ENCODE measurements at regions not wholly inside any gene's neighbourhood (a gene's known extent, or its start where the extent isn't known, plus 50 kb on each side); places are given as distances from the start of the nearest gene placed in this dataset.

- TF ChIP-seq CTCF (IDR thresholded peaks at IDR 0.05; ENCODE audit: insufficient read depth, low read depth, low read length, missing control alignments): no peak
- DNase-seq (ENCODE audit: low read depth): no peak
- H3K4me3 ChIP-seq (ENCODE audit: low read depth, low read length): no peak overlapping the region
Measured at GRCh38 chr1:213830371-213830770, 157.4 kb upstream of the PROX1 start.

GRCh38 chr1:213840575-213840974, 147.2 kb upstream of the PROX1 start:
- no peak overlapping the region for H3K4me3 ChIP-seq (ENCODE audit: low read depth, low read length)
- DNase-seq (ENCODE audit: low read depth): no peak
- TF ChIP-seq CTCF (IDR thresholded peaks at IDR 0.05; ENCODE audit: insufficient read depth, low read depth, low read length, missing control alignments): no peak

GRCh38 chr1:213844632-213845031, 143.1 kb upstream of the PROX1 start:
- TF ChIP-seq CTCF (IDR thresholded peaks at IDR 0.05; ENCODE audit: insufficient read depth, low read depth, low read length, missing control alignments): no peak
- H3K4me3 ChIP-seq (ENCODE audit: low read depth, low read length): no peak overlapping the region
- DNase-seq (ENCODE audit: low read depth): no peak

- TF ChIP-seq CTCF (IDR thresholded peaks at IDR 0.05; ENCODE audit: insufficient read depth, low read depth, low read length, missing control alignments): no peak
- no peak overlapping the region for H3K4me3 ChIP-seq (ENCODE audit: low read depth, low read length)
- no peak for DNase-seq (ENCODE audit: low read depth)
Measured at GRCh38 chr1:213852107-213852506, 135.7 kb upstream of the PROX1 start.

- no peak for DNase-seq (ENCODE audit: low read depth)
- no peak for TF ChIP-seq CTCF (IDR thresholded peaks at IDR 0.05; ENCODE audit: insufficient read depth, low read depth, low read length, missing control alignments)
- H3K4me3 ChIP-seq (ENCODE audit: low read depth, low read length): no peak overlapping the region
Measured at GRCh38 chr1:213858581-213858980, 129.2 kb upstream of the PROX1 start.

GRCh38 chr1:213861841-213862240, 125.9 kb upstream of the PROX1 start:
- TF ChIP-seq CTCF (IDR thresholded peaks at IDR 0.05; ENCODE audit: insufficient read depth, low read depth, low read length, missing control alignments): no peak
- no peak for DNase-seq (ENCODE audit: low read depth)
- no peak overlapping the region for H3K4me3 ChIP-seq (ENCODE audit: low read depth, low read length)

- TF ChIP-seq CTCF (IDR thresholded peaks at IDR 0.05; ENCODE audit: insufficient read depth, low read depth, low read length, missing control alignments): no peak
- DNase-seq (ENCODE audit: low read depth): no peak
- H3K4me3 ChIP-seq (ENCODE audit: low read depth, low read length): no peak overlapping the region
Measured at GRCh38 chr1:213864091-213864490, 123.7 kb upstream of the PROX1 start.

All from GM12865 (cell line).